NCI-H1417 treated with DMSO at 0.1 percent for 48 hours (cell line): ENCODE measurements at regions not wholly inside any gene's neighbourhood (a gene's known extent, or its start where the extent isn't known, plus 50 kb on each side); places are given as distances from the start of the nearest gene placed in this dataset.
A peak's percentile ranks its signal among the peaks of the same experiment; 100 is the strongest.

Experiments
- DNase-seq: peaks from one replicate; lab custom pipeline; 2025; lab: John Stamatoyannopoulos, UW

DNA sequence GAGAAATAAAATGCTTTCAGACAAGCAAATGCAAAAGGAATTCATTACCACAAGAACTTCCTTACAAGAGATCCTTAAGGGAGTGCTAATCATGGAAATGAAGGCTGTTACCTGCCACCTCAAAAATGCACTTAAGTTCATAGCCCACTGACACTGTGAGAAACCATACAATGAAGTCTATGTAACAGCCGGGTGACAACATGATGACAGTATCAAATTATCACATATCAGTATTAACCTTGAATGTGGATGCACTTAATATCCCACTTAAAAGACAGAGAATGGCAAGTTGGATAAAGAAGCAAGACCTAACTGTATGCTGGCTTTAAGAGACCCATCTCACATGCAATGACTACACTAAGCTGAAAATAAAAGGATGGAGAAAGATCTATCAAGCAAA, 403.4 kb upstream of the MC4R start:
- DNase-seq: no peak

DNA sequence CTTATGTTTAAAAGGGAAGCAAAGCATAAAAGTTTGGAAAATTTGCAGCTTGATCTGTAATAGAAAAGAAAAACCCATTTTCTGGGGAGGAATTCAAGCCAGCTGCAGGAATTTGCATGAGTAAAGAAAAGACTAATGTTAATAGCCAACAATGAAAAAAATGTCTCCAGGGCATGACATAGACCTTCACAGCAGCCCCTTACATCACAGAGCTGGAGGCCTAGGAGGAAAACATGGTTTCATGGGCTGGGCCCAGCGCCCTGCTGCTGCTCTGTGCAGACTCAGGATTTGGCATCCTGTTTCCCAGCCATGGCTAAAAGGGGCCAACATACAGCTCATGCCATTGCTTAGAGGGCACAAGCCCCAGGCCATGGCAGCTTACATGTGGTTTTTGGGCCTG, 411.6 kb upstream of the MC4R start:
- no peak for DNase-seq

DNA sequence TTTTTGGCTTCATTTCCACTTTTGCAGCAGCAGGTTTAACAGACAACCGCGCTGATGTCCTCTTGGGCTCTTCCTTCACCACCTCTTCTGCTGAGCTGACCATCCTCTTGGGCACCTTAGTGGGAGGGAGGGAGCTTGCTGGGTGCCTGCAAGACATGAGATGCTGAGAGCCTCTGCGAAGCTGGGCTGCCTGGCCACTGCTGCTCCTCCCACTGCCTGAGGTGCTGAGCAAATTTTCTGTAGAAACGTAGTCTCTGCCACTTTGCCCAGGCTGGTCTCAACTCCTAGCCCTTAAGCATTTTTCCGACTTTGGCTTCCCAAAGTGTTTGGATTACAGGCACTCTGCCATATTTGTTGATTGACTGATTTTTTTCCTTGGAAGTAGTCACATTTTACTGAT, 422.2 kb upstream of the MC4R start:
- DNase-seq: no peak

DNA sequence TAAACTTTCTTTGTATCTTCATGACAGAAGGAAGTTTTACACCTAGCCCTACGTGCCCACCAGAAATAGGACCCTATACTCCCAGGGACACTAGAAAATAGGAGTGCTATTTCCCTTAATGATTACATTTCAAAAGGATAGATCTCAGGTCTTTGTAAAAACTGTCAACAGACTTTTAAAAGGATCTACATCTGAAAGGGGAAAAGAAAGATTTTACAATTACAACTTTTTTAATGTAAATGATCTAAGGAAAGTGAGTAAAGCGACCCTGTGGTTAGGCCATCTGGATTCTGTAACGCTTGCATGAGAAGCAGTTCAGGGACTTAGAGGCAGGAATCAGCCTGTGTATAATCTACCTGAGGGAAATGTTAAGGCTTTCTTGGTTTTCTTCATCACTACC, 431.8 kb upstream of the MC4R start:
- DNase-seq: no peak

DNA sequence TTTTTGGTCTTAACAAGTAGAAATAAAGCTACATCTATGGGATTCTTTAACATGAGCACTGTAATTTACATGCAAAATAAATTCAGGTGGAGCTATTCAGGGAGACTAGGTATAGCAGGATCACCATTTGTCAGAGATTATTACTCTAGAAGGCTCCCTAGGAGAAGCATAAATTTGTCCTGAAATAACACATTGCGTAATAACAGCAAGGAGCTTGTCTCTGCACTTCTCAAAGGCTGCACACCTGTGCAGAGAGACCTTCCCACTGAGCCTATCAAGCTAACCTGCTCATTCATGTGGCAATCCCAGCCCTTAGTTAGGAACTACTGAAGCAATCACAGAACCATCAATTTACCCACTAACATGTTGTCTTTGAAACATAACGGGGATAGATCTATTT, 437.4 kb upstream of the MC4R start:
- DNase-seq: peak; percentile 57

DNA sequence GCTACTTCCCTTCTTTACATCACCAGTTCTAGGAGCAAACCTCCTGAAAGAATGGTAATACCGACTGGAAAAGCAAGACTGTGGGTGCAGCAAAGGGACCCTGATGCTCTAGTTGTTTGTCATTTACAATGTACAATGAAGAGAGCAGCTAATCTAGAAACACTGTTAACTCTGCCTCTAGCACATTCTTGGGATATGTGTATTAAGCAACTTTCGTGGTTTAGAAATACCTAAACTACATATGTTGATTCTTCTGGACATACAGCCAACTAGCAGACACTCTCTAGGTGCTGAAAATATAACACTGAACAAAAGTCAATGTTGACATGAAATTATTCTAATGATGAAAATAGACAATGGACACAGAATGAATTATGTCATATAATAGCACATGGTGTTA, 440.3 kb upstream of the MC4R start:
- no peak for DNase-seq

DNA sequence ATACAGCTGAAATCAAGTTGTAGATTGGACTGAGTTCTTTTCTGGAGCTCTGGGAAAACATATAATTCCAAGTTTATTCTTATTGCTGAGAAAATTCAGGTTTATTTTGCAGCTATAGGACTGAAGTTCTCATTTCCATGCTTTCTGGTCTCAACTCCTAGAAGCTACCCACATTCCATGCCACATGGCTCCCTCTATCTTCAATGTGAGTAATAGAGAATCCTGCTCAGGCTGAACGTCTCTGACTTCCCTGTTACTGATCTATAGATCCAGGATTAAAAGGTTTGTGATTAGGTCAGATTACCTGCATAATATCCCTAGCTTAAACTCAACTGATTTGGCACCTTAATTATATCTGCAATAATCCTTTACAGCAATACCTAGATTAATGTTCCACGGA, 453.8 kb upstream of the MC4R start:
- no peak for DNase-seq

DNA sequence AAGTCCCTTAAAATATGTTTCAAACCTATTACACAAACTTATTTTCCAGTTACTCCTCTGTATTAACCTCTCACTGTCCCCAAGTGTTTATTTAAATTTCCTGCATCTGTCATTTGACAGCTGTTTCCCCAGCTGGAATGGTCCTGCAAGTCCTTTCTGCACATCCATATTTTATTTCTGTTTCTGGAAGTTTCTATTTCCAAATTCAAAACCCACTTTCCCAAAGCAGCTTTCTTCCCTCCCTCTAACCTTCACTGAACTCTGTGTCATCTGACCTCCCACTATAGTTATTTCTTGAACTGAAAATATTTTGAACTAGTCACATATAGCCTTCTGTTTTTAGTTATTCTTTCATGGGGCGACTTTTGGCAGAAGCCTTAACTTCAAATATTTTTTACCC, 459.4 kb upstream of the MC4R start:
- DNase-seq: no peak

DNA sequence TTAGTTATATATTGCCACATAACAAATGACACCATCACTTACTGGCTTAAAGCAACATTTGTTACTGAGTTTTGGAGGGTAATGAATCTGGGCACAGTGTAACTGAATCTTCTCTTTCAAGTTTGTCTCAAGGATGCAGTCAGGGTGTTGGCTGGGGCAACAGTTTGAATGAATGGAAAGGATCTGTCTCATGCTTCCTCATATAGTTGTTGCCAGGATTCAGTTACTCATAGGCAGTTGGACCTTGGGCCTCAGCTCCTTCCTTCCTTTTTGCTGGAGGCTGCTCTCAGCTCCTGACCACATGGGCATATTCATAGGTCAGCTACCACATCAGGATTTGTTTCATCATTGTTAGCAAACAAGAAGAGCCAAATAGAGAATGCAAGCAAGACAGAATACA, 466.1 kb upstream of the MC4R start:
- DNase-seq: no peak

DNA sequence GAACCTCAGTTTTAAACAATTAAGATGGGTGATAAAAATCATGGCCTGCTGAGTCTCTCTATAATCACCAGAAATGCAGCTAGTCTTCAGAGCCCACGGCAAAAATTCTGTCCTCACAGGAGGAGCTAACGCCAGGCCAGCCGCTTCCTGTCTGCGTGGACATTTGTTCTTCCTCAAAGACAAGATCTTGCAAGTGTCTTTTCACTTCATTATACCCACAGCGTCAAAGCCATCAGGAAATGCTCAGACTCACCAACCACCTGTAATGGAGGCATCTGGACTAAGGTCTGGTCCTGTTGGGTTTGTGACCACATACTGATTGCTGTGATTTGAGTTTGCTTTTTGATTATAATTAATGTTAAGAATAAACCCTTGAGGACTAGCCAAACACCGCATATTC, 473.8 kb upstream of the MC4R start:
- DNase-seq: no peak

DNA sequence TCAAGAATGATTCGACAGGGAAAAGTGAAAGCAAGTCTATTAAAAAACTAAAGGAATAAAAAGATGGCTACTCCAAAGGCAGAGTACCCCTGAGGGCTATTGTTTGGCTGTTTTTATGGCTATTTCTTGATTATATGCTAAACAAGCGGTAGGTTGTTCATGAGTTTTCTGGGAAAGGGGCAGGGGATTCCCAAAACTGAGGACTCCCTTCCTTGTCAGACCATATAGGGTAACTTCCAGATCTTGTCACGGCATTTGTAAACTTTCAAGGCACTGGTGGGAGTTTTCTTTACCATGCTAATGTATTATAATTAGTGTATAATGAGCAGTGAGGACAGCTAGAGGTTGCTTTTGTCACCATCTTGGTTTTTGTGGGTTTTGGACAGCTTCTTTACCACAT, 474.9 kb upstream of the MC4R start:
- DNase-seq: no peak

DNA sequence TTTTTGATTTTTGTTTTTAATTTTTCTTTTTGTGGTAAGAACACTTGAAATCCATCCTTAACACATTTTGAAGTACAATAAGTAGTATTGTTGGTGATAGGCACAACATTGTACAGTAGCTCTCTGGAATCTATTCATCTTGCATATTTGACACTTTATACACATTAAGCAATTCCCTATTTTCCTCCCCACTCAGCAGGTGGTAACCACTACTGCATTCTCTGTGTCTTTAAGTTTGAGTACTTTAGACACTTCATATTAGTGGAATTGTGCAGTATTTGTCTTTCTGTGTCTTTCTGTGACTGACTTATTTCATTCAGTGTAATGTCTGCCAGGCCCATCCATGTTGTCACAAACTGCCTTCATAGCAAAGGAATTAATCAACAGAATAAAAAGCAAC, 471.7 kb upstream of the CDH20 start:
- no peak for DNase-seq

DNA sequence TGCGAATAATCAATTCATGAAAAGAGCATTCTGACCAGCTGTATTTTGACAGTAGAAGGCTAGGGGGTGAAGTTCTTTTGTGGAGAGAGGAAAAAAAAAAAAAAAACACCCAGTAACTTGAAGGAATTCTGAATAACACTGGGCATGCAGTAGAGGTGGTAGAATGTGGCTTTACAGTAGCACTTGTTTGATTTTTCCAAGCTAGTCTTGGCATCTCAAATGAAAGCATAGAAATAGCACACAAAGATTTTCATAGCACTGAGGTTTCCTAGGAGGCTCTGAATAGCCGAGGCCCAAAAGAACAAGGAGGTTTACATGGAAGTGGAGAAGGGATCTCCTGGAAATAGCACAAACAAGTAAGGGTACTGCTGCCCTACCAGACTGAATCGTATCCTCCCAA, 470.2 kb upstream of the CDH20 start:
- no peak for DNase-seq

DNA sequence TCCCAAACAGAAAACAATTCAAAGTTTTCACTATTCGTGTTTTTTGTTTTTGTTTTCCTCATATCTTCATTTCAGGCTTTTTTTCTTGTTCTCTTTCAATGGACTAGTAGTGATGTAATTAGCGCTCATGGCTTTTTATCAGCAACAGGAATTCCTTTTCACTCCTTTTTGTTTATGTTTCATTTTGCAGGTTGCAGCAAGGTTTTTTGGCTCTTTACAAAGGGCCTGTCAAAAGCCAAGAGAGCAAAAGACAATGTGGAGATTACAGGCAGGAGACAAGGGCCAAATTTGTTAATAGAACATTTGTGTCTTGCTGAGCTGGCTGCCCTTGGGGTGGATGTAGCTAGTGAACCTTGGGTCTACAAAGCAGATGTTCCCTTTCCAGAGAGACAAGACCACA, 467.4 kb upstream of the CDH20 start:
- DNase-seq: no peak

DNA sequence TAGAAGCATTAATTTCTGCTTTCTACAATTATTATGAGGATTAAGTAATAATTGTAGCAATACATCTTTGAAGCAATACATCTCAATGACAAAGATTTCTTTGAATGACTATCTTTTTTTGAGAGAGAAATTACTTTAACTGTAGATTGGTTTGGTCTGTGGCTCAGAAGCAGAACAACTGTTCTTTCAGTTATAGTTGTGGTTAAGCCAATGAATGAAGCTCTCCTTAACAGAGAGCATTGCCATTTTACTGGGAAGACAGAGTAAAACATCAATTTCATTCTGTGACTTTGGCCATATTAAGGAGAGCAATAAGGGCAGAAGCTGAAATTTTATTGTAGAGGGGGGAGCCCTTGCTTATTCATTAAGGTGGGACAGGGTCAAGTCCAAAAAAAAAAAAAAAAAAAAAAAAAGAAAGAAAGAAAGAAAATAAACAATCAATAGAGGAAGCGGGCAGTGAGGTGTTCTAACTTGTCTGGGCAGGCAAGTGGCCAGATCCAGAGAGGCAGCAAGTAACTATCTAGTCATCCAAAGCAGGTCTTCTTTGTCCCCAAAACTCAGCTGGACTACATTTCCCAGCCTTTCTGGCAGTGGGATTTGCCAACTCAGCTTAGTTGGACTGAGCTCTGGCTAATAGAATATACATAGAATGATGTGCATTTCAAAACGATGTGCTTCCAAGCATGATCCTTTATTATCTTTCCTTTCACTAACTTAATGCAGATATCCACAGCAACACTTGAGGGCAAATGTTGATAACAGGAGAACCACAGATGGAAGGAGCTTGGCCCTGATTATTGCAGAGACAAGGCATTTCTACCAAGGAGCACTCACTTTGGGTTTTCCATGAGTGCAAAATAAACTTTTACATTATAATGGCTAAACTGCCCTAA, 462.7 kb upstream of the CDH20 start:
- no peak for DNase-seq

DNA sequence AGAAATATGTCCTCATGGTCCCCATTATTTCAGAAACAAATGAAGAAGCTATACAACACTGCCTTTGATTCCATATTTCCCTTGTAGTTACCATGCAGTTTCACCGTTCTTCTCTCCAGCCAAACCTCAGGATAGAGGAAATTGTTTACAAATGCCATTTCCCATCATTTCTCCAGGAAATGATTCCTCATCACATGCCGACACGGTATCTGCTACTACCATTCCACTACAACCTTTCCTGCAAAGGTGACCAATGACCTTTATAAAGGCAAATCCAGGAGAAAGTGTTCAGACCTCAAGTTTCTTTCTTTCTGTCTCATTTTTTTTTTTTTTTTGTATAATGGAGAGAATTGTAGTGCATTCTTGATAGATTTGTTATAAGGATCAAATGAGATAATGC, 460.8 kb upstream of the CDH20 start:
- no peak for DNase-seq

DNA sequence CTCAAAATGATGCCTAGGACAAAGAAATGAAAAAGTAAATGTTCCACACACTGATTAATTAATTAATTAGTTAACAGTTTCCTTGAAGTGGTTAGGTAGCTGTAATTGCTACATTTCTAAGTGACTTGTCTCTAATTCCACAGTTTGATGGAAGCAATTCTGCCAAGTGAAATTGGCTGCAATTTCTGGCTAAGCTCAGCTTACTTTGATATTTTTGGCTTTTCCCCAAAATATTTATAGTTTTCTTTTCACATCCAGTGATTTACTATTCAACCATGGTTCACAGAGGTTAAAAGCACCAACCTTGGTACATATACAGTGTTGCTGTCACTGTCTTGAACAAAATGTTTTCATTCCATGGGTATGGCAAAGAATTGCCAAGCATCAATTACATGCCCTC, 459.5 kb upstream of the CDH20 start:
- no peak for DNase-seq

DNA sequence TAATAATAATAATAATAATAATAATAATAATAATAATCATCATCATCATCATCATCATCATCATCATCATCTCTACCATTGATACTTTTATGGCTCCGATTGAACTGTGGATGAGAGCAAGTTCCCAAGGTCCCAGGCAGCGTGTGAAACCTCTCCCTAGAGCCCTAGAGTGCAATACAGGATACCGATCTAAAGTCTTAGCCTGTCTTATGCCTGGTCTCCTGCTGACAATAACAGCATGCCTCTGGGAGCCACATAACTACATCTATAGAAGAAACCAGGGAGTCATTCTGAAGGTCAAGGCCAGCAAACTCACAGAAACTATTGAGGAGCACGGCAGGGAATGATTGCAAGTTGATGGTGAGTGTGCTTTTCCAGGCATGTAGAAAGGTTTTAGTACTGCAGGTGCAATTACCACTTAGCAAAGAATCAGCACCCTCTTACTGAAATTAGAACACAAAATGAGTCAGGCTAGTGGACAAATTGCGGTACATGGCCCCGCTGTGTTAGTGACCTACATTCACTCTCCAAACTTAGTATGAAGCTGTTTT, 457.2 kb upstream of the CDH20 start:
- DNase-seq: no peak

DNA sequence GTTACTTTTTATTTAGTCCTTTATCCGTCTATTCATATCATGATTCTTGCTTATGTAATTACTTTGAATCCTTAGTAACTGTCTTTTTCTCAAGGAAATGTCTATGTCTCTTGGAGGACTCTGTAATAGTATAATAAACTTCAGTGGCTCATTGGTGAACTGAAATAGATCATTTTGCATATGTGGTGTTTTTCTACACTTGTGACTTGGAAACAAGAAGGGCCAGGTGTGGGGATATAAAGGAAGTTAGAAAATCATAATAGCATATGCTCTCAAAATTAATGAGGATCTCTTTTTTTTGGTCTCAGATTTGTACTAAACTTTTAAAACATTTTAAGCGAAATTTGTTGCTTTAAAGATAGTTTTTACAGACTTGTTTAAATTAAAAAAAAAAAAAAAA, 453.0 kb upstream of the CDH20 start:
- DNase-seq: no peak

DNA sequence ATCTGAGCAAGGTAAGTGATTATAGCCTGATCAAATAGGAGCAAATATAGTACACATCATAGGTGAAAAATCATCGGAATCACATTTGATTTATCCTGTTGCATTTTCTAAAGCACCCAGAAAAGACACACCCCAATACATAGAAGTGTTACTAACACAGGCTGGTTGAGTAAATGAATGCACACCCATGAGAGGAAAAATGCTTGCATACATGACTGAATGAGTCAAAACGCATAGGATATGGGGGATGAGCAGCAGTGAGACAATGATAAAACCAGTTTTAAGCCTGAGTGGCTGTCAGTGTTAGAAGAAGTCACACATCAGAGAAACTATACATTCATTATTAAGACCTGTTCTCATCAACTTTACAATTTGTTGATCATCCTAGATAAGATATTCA, 449.6 kb upstream of the CDH20 start:
- DNase-seq: no peak

DNA sequence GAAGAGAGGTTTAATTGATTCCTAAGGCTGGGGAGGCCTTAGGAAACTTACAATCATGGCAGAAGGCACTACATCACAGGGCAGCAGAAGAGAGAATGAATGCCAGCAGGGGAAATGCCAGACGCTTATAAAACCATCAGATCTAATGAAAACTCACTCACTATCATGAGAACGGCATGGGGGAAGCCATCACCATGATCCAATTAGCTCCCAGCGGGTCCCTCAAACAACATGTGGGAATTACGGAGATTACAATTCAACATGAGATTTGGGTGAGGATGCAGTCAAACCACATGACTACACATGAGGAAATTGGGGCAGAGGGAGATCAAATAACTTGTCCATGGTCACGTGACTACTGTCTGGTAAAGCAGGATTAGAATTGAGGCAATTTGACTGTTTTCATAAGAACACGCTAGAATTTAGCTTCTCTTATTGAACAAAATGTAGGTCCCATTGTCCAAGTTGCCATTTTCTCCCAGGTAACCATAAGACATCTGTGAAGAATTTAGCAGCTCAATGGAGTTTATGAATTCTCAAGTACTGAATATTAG, 445.1 kb upstream of the CDH20 start:
- no peak for DNase-seq

DNA sequence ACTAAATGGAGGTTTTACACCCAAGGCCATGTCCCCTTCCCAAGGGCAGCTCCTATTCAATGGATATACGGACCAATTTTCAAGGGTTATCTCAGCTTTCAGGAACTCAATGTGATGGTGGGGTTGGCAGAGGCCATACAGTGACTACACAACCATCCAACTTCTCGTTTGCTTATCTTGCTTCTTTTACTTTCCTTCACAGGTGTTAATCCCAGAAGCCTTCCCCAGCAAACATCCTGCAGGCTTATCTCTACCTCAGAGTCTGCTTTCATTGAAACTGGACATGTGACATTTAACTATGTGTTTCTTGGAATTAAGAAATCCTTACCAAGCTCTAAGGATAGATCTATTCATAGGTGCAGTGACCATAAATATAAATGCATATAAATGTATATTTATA, 443.8 kb upstream of the CDH20 start:
- DNase-seq: no peak

DNA sequence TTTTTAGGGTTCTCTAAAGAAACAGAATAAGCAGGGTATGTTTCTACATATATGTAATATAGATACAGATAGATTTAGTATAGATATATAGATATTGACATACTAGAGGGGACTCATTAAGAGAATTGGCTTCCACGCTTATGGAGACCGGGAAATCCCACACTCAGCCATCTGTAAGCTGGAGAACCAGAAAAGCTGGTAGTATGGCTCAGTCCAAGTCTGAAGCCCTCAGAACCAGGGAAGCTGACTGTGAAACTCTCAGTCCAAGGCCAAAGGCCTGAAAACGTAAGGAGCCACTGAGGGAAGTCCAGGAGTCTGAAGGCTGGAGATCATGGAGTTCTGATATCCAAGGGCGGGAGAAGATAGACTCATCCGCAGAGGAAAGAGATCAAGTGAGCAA, 441.3 kb upstream of the CDH20 start:
- DNase-seq: no peak

DNA sequence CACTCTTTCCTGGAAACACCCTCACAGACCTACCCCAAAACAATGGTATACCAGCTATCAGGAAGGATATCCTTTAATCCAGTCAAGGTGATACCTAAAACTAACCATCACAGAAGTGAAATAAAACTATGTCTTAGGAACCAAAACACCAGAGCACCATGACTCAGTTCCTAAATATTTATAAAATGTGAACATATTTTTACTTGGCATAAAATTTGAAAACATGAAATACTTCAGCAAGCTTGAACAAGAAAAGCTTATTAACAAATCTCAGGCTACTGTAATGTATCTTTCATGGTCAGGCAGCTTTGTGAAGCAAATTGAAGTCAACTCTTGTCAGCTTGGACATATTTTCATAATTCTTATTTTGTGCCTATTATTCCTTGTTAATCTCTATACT, 440.8 kb upstream of the CDH20 start:
- no peak for DNase-seq
